PC-9 (cell line): ENCODE measurements at regions not wholly inside any gene's neighbourhood (a gene's known extent, or its start where the extent isn't known, plus 50 kb on each side); places are given as distances from the start of the nearest gene placed in this dataset.

Source experiments
- EZH2 ChIP-seq: fragments of 200-600 bp; sonication (generic); IDR thresholded peaks from 2 replicates; pipeline ENCODE4 v1.8.0; 2017; ENCODE audit warnings: antibody characterized with exemption, low read depth
- TF ChIP-seq, protein P1 (sequence below): fragments of 200-600 bp; sonication (generic); conservative IDR thresholded peaks from 2 replicates; pipeline ENCODE4 v1.6.1; 2017; ENCODE audit warnings: mixed run types, antibody characterized with exemption, mild to moderate bottlenecking, moderate library complexity

GRCh38 chr12:13701502-13701901 is 279.9 kb downstream of the GRIN2B start:
- TF ChIP-seq, protein P1, sequence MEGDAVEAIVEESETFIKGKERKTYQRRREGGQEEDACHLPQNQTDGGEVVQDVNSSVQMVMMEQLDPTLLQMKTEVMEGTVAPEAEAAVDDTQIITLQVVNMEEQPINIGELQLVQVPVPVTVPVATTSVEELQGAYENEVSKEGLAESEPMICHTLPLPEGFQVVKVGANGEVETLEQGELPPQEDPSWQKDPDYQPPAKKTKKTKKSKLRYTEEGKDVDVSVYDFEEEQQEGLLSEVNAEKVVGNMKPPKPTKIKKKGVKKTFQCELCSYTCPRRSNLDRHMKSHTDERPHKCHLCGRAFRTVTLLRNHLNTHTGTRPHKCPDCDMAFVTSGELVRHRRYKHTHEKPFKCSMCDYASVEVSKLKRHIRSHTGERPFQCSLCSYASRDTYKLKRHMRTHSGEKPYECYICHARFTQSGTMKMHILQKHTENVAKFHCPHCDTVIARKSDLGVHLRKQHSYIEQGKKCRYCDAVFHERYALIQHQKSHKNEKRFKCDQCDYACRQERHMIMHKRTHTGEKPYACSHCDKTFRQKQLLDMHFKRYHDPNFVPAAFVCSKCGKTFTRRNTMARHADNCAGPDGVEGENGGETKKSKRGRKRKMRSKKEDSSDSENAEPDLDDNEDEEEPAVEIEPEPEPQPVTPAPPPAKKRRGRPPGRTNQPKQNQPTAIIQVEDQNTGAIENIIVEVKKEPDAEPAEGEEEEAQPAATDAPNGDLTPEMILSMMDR: no peak
- TF ChIP-seq EZH2: no peak
